Activated CD8-positive, alpha-beta T cell treated with anti-CD3 and anti-CD28 coated beads for 36 hours (primary cell): ENCODE measurements at regions not wholly inside any gene's neighbourhood (a gene's known extent, or its start where the extent isn't known, plus 50 kb on each side); places are given as distances from the start of the nearest gene placed in this dataset.

Source experiments
- ATAC-seq: fragments of 200-7000 bp; cut with Tn5 transposase; one replicate; pipeline ENCODE4 v1.10.0; 2021; ENCODE audit warnings: mild to moderate bottlenecking, moderate library complexity
- CTCF ChIA-PET: fragments of 350-600 bp; sonication (Branson Sonifier 250); formaldehyde crosslinking; loops from one replicate; lab custom pipeline; 2021; ENCODE audit warnings: antibody characterized with exemption; lab: Charles Lee
- POLR2A ChIA-PET: fragments of 350-600 bp; sonication (Branson Sonifier 250); formaldehyde crosslinking; loops from one replicate; lab custom pipeline; 2021; ENCODE audit warnings: antibody characterized with exemption; lab: Charles Lee
- DNase-seq: peaks from one replicate; pipeline ENCODE4 v3.0.0-alpha.2; 2020
- H3K27ac Mint-ChIP-seq: one replicate; pipeline ENCODE4 v1.8.0; 2021; ENCODE audit warnings: mild to moderate bottlenecking, mixed read lengths
- H3K27me3 Mint-ChIP-seq: one replicate; pipeline ENCODE4 v1.8.0; 2021; ENCODE audit warnings: mixed read lengths
- H3K36me3 Mint-ChIP-seq: one replicate; pipeline ENCODE4 v1.8.0; 2021; ENCODE audit warnings: low read depth, mixed read lengths
- H3K4me1 Mint-ChIP-seq: one replicate; pipeline ENCODE4 v1.8.0; 2021; ENCODE audit warnings: low read depth, mixed read lengths
- H3K4me3 Mint-ChIP-seq: one replicate; pipeline ENCODE4 v1.8.0; 2021; ENCODE audit warnings: mild to moderate bottlenecking, moderate library complexity, mixed read lengths
- H3K9me3 Mint-ChIP-seq: one replicate; pipeline ENCODE4 v1.8.0; 2021; ENCODE audit warnings: mixed read lengths
- CTCF ChIP-seq: fragments of 200-600 bp; IDR thresholded peaks from one replicate; pipeline ENCODE4 v1.8.0; 2022; ENCODE audit warnings: antibody characterized with exemption, mild to moderate bottlenecking
- intact Hi-C: fragments of 100-400 bp; cut with micrococcal nuclease; formaldehyde crosslinking; loops from one replicate; pipeline ENCODE4 v1.10.0; 2022

GRCh38 chr2:220394433-220394832, 767.0 kb downstream of the SLC4A3 start:
- no peaks in the 10 kb centered on the region for H3K36me3 Mint-ChIP-seq
- TF ChIP-seq CTCF, result no peak
- ATAC-seq (no peak), DNase-seq (no peak)
- ChIA-PET POLR2A (no interaction called here), CTCF (no interaction called here)
- no peak overlapping the region for H3K4me3 Mint-ChIP-seq
- no peaks in the 10 kb centered on the region for H3K9me3 Mint-ChIP-seq
- no peak overlapping the region for H3K27ac Mint-ChIP-seq
- no peaks in the 10 kb centered on the region for H3K4me1 Mint-ChIP-seq
- H3K27me3 Mint-ChIP-seq, result no peaks in the 10 kb centered on the region
- intact Hi-C loops, result no loop called here

DNA sequence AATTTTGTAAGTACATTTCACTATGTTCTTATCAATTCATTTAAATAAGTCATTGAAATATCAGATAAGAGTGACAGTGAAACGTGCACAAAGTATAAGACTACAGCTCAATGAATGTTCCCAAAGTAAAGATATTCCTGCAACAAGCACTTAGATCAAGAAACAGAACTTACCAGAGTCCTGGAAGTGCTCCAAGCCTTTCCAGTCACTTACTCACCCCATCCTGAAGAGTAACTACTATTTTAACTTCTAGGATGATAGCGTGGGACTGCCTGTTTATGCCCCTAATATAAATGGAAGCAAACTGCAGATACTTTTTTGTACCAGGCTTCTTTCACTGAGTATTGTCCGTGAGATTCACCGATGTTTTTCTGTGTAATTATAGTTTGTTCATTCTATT, 768.9 kb downstream of the SLC4A3 start:
- ChIA-PET POLR2A (no interaction called here), CTCF (no interaction called here)
- Mint-ChIP-seq H3K4me1 (no peaks in the 10 kb centered on the region), H3K4me3 (no peak overlapping the region), H3K27me3 (no peaks in the 10 kb centered on the region), H3K36me3 (no peaks in the 10 kb centered on the region), H3K9me3 (peaks cover 2% of the 10 kb centered on the region), H3K27ac (no peak overlapping the region)
- no peak for TF ChIP-seq CTCF
- ATAC-seq (no peak), DNase-seq (no peak)
- intact Hi-C loops, result no loop called here

DNA sequence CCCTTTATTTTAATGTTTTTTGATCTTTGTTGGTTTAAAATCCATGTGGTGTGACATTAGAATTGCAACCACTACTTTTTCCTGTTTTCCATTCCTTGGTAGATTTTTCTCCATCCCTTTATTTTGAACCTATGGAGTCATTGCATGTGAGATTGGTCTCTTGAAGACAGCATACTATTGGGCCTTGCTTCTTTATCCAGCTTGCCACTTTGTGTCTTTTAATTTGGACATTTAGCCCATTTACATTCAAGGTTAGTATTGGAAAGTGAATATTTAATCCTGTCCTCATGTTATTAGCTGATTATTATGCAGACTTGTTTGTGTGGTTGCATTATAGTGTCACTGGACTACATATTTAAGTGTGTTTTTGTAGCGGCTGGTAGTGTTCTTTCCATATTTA, 782.9 kb downstream of the SLC4A3 start:
- ChIA-PET CTCF (no interaction called here), POLR2A (no interaction called here)
- Mint-ChIP-seq H3K27ac (no peak overlapping the region), H3K36me3 (no peaks in the 10 kb centered on the region), H3K4me3 (no peak overlapping the region), H3K4me1 (no peaks in the 10 kb centered on the region), H3K27me3 (no peaks in the 10 kb centered on the region), H3K9me3 (peaks cover 24% of the 10 kb centered on the region)
- ATAC-seq, result no peak
- no peak for DNase-seq
- TF ChIP-seq CTCF, result no peak
- intact Hi-C loops, result no loop called here

GRCh38 chr2:220417503-220417902, 790.1 kb downstream of the SLC4A3 start:
- POLR2A ChIA-PET, result no interaction called here
- H3K4me1 Mint-ChIP-seq, result no peaks in the 10 kb centered on the region
- no peak overlapping the region for H3K4me3 Mint-ChIP-seq
- H3K9me3 Mint-ChIP-seq, result peaks cover 6% of the 10 kb centered on the region
- H3K27me3 Mint-ChIP-seq, result no peaks in the 10 kb centered on the region
- CTCF ChIA-PET, result no interaction called here
- intact Hi-C loops, result no loop called here
- no peak for TF ChIP-seq CTCF
- no peak overlapping the region for H3K27ac Mint-ChIP-seq
- H3K36me3 Mint-ChIP-seq, result no peaks in the 10 kb centered on the region
- DNase-seq (no peak), ATAC-seq (no peak)

- intact Hi-C loops, result no loop called here
- H3K4me1 Mint-ChIP-seq, result no peaks in the 10 kb centered on the region
Measured at GRCh38 chr2:220419647-220420046, 792.2 kb downstream of the SLC4A3 start.

More at GRCh38 chr2:220419647-220420046, 792.2 kb downstream of the SLC4A3 start:
- Mint-ChIP-seq H3K9me3 (peaks cover 2% of the 10 kb centered on the region), H3K4me3 (no peak overlapping the region), H3K27ac (no peak overlapping the region), H3K27me3 (no peaks in the 10 kb centered on the region), H3K36me3 (no peaks in the 10 kb centered on the region)
- DNase-seq (no peak), ATAC-seq (no peak)
- ChIA-PET CTCF (no interaction called here), POLR2A (no interaction called here)
- no peak for TF ChIP-seq CTCF
